Daoy (cell line): ENCODE measurements at regions not wholly inside any gene's neighbourhood (a gene's known extent, or its start where the extent isn't known, plus 50 kb on each side); places are given as distances from the start of the nearest gene placed in this dataset.
"Not testable (repeated sequence)": the region's sequence is repeated elsewhere in the genome, so short reads cannot be mapped to it uniquely, and the experiment has no call there.

Experiments used
- DNase-seq: peaks from one replicate; pipeline ENCODE4 v3.0.0-alpha.2; 2015; ENCODE audit warnings: low read depth

DNA sequence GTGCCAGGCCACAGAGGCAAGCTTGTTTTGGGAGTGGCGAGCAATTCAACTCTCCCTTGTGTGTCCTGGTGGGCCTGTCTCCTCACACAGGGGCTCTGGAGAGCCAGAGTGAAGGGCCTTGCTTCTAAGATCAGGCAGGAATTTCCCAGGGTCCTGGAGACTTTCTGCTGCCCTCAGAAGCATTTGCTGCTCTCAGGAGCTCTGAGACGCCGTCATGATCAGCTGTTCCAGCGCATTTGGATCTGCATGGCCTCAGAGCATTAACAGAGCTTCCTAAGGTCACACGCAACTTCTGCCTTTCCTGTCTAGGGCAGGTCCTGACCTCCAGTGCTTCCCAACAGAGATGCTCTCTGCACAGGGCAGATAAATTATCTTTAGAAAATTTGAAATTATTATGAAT is 52.2 kb upstream of the C10orf90 start:
- no peak for DNase-seq

GRCh38 chr10:126723226-126723625 is 52.7 kb upstream of the C10orf90 start:
- no peak for DNase-seq

GRCh38 chr10:126729314-126729870 is 58.9 kb upstream of the C10orf90 start:
- DNase-seq, result no peak

GRCh38 chr10:126730856-126731609 is 60.5 kb upstream of the C10orf90 start:
- no peak for DNase-seq

DNA sequence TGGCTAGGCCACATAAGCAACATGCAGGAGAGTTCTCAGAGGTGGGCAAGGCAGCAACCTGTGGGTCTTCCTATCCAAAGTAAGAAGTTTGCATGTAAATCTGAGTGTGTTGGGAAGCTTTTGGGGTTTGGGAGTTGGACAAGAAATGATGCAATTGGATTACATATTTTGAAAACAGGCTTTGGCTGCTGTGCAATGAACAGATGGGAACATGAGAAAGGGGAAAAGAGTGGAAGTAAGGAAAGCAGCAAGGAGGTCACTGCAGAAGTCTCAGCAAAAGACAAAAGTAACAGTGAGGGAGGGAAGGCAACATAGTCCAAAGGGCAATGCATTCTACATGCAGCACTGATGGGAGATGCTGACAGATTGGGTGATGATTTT is 61.1 kb upstream of the C10orf90 start:
- DNase-seq, result no peak

DNA sequence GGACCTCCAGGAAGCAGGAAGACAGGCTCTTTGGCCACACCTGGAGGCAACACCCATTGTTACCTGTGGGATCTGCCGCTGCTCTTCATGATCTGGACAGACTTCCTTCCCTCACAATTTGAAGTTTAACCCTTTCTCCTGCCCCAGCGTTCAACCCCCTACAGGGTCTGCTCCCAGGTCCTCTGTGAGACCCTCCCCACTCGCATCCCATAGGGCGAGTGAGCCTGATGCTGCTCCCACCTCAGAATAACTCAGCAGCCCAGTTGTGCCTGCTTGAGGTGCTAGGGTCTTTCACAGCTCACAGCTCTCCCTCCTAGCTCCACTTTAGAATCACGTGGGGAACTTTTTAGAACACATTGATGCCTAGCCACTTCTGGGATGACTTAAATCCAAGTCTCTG is 61.8 kb upstream of the C10orf90 start:
- DNase-seq, result no peak

DNA sequence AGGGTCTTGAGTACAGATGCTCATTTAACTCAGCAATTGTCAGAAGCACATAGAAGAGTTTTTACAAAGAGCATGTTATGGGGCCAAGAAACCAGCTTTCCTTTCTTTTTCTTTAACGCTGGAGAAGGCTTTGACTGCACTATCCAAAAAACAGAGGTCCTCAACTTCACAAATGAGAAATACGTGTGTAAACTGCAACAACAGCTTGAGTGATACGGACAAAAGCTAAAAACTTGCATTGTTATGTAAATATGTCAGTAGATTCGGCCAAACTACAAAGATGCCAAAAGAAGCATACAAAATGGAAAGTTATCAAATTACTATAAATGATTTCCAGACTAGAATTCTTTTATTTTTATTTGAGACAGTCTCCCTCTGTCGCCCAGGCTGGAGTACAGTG is 62.4 kb upstream of the C10orf90 start:
- no peak for DNase-seq

DNA sequence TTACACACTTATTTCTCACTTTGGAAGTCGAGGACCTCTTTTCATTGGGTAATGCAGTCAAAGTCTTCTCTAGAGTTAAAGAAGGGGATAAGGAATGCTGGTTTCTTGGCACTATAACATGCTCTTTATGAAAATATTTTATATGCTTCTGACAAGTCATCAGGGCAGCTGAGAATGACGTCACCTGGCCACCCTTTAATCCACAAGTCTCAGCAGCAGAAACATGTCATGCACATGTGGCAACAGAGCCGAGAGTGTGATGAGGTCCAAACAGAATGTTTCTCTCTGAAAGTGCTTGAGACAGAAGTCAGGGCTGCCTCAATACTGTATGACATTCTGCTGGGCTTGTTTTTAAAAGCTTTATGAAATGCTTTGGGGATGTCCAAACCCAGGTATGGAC is 63.5 kb upstream of the C10orf90 start:
- DNase-seq, result peak; percentile 18

GRCh38 chr10:126734967-126735366 is 64.5 kb upstream of the C10orf90 start:
- no peak for DNase-seq

DNA sequence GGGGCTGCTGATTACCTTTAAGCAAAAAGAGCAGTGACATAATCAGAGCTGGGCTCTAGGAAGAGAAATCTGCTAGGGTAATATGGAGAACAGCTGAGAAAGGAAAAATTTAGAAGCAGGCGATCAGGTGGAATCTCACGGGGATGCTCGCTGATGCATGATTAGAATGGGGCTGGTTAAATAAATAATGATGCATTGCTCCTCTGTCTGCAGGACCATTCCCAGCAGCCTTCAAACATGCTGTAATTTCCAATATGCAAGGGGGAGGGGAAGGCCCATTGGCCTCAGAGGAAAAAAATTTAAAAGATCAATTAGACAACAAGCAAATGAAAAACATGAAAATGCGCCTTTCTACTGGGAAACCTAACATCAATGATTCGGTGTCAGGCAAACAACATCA is 65.6 kb upstream of the C10orf90 start:
- DNase-seq, result no peak

DNA sequence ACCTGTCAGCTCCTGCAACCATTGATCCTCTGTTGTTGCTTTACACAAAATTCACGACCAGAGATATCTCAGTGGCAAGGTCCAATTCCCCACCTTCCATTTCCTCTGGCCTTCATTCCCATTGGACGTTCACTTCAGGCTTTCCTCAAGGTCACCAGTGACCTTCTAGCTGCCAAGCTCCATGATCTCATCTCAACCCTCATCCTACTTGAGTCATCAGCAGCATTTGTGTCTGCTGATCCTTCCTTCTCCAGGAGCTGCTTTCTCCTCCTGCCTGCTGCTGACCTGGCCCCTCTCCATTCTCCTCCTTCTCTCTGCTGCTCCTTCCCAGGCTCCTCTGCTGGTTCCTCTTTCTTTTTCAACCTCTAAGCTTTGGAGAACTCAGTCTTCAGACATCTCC is 66.2 kb upstream of the C10orf90 start:
- DNase-seq, result peak; percentile 17

DNA sequence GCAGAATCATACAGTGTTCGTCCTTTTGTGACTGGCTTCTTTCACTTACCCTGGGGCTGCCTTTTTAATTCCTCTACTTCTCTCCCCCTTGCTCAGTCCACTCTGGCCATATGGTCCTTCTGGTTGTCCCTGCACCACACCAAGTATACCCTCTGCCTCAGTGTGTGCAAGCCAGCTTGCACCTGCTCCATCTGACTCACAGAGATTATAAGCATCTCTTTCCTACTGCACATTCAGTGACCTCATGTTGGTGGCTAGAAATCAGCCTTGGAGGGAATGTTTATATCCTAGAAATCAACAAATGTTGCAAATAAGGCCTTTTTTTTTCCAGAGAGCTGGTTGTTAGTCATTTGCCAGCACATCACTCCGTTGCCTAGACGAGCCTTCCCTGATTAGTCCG is 67.5 kb upstream of the C10orf90 start:
- no peak for DNase-seq

GRCh38 chr10:126744571-126744970 is 74.1 kb upstream of the C10orf90 start:
- no peak for DNase-seq

GRCh38 chr10:126749015-126749655 is 78.6 kb upstream of the C10orf90 start:
- peak; percentile 85 for DNase-seq

GRCh38 chr10:126754966-126755365 is 84.5 kb upstream of the C10orf90 start:
- no peak for DNase-seq

- DNase-seq, result no peak
Observed at GRCh38 chr10:126758867-126759266, 88.4 kb upstream of the C10orf90 start.

DNA sequence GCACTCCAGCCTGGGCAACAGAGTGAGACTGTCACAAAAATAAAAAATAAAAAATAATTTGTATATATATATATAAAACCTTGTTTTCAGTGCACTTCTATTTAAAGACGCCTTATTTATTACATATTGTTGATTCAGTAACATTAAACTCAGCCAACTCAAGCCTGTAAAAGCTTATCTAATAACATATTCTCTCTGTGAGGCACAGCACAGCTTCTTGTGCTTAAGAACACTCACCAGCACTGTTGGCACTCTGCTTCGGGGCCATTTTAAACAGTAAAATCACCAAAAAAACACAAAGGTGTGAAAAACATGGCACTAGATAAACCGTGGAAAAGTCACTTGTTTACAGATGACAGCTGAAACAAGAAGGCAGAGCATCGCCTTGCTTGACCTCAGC is 89.0 kb upstream of the C10orf90 start:
- DNase-seq, result no peak

DNA sequence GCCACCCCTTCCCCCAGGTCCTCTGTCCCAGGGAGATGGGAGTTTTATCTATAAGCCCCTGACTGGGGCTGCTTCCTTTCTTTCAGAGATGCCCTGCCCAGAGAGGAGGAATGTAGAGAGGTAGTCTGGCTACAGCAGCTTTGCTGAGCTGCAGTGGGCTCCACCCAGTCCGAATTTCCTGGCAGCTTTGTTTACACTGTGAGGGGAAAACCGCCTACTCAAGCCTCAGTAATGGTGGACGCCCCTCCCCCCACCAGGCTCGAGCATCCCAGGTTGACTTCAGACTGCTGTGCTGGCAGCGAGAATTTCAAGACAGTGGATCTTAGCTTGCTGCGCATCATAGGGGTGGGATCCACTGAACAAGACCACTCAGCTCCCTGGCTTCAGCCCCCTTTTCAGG is 96.2 kb upstream of the C10orf90 start:
- DNase-seq, result not testable (repeated sequence)

DNA sequence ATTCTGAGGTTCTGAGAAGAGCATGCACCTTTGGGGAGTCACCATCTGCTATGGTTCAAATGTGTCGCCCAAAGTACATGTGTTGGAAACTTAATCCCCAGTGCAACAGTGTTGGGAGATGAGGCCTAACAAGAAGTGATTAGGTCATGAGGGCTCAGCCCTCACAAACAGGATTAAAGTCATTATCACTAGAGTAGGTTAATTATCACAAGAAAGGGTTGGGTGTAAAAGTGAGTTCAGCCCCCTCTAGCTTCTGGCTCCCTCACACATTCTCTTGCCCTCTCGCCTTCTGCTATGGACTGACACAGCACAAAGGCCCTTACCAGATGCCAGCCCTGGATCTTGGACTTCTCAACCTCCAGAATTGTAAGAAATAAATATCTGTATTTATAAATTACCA is 100.3 kb upstream of the C10orf90 start:
- no peak for DNase-seq

DNA sequence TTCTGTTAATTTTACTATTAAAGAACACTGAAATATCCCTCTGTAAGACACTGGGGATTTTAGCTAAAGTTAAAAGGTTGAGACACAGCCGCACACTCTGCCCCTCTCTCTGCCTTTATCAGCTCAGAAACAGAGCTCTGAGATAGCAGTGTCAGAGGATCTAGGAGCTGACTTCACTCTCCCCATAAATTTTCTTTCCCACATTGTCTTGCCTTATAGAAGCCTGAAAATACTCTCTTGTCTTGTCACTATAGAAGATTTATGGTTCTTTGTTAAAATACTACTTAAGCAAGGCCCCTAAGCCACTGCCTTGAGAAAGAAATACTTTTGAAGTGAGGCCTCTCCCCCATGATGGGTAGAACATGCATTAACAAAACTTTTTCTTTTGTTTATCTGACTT is 105.7 kb upstream of the C10orf90 start:
- DNase-seq, result no peak

- DNase-seq, result no peak
Observed at GRCh38 chr10:126777714-126778113, 107.2 kb upstream of the C10orf90 start.

GRCh38 chr10:126781450-126782216 is 111.1 kb upstream of the C10orf90 start:
- DNase-seq, result no peak
